DMS 273 treated with DMSO at 0.1 percent for 48 hours (cell line): ENCODE measurements at regions not wholly inside any gene's neighbourhood (a gene's known extent, or its start where the extent isn't known, plus 50 kb on each side); places are given as distances from the start of the nearest gene placed in this dataset.

Experiments used
- DNase-seq: peaks from one replicate; lab custom pipeline; 2025; lab: John Stamatoyannopoulos, UW

DNA sequence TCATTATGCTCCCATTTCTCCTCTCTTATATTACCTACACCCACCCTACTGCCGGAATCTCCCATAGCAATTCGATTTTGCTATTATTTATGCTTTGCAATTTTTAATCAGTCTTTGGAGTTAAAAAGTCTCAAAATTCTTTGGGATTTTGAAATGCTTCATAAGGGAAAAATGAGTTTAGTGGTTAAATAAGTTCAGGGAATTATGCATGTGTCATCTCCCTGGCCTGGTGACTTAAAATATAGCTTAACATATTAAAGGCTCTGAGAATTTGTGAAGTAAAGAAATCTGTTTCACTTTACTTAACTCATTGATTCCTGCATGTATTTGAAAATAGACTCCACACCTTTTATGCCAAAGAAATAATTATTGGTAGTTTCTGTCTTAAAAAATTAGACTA is 185.1 kb upstream of the DIPK2B start:
- DNase-seq: no peak

DNA sequence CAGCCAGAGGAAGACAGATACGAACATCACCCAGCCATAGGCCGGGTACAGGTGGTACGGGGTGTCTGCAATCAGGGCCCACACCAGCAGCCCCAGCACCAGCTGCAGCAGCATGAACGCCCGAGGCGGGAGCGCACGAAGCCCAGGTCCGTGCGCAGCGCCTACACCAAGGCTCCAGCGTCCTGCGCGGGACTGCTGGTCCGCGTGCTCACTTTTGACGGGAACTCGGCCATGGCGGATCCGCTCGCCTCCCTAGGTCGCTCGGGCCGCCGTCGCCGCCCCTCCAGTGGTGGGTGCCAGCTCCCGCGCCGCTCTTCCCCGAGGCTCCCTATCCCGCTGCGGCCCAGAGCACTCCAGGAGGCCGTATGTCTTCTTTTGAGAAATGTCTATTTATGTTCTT is 181.2 kb upstream of the DIPK2B start:
- no peak for DNase-seq

DNA sequence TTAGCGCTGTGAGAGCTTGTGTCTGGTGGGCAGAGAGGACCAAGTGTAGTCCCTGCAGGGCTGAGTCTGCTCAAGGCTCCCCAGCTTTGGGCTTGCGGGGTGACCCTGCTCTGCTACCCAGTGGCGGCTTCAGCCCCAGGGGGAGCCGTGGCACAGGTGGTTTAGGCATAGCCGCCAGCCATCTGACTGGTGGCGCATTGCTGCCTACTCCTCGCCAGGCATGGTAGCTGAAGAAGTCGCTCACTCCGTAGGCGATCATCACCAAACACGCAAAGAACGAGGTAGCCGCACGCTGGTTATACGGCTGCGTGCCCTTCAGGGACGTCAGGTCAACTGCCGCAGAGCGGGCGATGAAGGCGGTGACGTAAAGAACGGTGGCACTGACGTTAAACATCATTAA is 180.7 kb upstream of the DIPK2B start:
- DNase-seq: no peak

DNA sequence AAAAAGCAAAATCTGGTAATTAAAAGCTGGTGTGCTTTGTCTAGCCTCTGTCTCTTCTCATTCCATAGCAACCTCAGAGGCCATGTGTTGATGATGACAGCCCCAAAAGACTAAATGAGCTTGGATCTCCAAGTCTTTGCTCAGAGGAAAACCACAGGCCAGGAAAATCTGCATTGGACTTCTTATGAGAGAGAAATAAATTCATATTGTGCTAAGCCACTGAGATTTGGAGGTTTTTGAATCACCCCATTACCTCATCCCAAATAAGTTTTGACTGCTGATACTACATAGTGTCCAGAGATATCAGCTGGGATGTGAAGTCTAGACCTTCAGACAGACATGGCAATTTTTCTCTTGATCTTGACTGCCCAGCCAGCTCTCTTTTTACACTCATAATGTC is 178.6 kb upstream of the DIPK2B start:
- no peak for DNase-seq

DNA sequence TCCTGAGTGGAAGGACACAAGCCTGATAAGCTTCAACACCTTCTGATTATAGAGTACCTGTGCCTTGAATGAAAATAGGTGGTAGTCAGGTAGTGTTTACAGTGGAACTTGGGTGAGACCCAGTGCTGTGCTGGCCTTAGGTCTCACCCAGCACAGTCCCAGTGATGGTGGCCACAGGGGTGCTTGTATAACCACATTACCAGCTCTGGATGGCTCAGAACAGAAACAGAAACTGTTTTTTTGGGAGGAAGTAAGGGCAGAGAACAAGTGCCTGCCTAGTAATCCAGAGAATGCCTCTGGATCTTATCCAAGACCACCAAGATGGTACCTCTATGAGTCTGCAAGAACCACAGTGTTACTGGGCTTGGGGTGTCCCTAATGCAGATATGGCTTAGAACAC is 171.5 kb upstream of the DIPK2B start:
- DNase-seq: no peak

DNA sequence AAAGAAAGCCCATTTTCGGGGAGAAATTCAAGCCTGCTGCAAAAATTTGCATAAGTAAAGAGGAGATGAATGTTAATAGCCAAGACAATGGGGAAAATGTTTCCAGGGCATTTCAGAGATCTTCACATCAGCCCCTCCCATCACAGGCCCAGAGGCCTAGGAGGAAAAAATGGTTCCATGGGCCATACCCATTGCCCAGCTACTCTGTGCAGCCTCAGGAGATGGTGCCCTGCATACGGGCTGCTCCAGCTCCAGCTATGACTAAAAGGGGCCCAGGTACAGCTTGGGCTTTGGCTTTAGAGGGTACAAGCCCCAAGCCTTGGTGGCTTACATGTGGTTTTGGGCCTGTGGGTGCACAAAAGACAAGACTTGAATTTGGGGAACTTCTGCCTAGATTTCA is 168.0 kb upstream of the DIPK2B start:
- DNase-seq: no peak

DNA sequence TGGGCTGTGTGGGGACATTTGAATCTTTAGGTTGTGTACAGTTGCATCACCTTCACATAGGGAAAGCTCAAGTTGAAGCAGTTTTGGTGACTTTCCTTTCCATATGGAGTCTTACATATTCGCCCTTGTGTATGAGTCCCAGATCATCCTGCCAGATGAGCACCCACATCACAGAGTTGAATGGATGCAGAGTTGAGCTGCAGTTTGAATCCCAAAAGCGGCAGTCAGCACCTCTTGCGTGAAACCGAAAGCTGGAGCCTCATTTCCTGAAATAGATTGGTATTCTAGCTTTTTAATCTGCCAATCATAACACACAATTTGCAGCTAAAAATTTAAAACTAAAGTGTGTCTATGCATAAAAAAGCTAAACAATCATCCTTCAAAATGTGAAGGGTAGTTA is 162.9 kb upstream of the DIPK2B start:
- no peak for DNase-seq

DNA sequence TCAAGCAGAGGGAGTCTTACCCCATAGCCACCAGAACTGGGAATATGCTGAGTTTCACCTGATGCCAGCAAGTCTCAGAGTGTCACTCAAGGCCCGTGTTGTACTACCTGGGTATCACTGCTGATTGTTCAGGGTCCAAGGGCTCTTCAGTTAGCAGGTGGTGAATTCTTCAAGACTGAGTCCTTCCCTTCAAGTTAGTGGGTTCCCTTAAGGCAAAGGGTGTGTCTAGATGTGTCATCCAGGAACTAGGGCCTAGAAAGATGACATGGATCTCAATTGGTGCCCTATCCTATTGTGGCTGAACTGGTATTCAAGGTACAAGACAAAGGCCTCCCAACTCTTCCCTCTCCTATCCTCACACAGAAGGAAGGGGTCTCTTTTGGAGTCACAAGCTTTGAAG is 159.9 kb upstream of the DIPK2B start:
- no peak for DNase-seq

DNA sequence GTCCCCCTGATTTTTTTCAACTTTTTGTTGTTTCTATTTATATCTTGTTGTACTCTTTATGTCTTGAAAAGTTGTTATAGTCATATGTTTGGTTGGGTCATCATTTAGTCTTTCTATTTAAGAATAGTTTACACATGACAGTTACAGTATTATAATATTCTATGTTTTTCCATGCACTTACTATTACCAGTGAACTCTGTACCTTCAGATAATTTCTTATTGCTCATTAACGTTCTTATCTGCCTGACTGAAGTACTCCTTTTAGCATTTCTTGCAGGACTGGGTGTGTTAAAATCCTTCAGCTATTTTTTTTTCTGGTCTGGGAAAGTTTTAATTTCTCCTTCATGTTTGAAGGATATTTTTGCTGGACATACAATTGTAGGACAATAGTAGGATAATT is 157.7 kb upstream of the DIPK2B start:
- no peak for DNase-seq

DNA sequence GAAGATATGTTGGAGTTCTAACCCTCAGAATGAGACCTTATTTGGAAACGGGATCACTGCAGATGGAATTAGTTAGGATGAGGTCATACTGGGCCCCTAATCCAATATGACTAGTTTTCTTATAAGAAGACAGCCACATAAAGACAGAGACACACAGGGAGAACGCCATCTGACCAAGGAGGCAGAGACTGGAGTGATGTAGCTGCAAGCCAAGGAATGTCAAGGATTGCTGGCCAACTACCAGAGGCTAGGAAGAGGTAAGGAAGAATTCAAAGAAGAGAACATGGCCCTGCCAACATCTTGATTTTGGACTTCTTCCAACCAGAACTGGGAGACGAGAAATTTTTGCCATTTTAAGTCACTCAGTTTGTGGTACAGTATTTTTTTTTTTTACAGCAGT is 152.8 kb upstream of the DIPK2B start:
- no peak for DNase-seq

DNA sequence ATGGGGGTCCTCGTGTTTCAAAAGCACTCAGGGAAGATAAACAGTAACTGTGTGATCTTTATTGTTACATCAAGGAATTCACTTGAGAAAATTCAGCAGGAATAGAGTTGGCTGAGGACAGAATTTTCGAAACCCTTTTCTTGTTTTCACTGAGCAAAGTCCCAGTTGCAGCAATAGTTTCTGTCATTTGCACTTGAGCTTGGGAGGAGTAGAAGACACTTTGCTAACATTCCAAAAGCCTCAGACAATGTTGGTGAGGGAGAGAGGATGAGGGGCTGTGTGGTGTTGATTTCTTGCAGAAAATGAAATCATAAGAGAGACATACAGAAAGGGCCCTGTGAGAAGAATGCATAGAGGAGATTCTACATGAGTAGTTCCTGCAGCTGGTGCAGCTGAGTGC is 151.9 kb upstream of the DIPK2B start:
- no peak for DNase-seq

DNA sequence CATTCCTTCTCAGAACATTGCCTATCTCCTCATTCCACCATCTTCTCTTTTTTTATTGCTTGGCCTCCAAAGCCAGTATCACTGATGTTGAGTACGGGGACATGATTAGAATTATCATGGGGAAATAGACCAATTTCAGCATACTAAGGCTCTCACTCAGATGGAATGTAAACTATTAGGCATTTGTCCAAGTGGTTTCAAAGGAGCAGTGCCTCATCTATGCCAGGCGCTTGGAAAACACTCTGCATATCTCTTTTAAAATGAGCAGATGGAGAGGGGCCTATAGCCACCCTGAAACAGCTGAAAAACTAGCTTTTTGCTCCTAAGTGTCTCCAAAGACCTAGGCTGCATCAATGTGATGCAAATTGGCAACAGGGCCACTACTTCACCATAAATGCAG is 150.8 kb upstream of the DIPK2B start:
- no peak for DNase-seq

DNA sequence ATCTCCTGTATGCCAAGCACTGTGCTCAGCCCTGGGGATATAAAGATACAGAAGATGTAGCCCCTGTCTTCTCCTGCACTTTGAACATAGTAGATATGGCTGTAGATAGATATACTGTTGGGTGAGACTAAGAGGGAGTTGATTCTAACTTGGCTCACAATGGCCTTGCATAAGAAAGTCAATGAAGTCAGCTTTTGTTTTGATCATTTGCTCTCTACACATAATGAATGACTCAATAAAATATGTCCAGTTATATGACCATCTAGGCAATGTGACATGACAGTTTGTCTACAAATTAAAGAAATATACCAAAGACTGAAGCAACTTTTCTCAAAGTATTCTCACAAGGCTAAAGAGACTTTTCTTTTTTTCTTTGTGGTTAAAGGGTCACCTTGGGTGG is 147.6 kb upstream of the DIPK2B start:
- no peak for DNase-seq

DNA sequence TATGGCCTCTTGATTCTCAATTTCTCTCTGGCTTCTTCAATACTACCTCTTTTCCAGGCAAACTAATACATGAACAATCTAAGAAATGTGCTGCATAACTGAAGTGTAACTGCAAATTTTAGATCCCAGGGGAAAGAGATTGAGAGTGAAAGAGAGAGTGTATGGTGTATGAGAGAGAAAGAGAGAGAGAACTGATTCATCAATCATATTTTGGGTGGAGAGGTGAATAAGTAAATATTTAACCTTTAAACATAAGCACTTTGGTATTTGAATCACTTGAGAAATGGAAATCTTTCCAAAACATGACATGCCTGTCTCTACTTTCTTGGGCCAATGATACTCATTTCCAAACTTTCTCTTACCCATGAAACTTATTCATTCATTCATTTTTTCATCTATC is 147.2 kb upstream of the DIPK2B start:
- DNase-seq: no peak

DNA sequence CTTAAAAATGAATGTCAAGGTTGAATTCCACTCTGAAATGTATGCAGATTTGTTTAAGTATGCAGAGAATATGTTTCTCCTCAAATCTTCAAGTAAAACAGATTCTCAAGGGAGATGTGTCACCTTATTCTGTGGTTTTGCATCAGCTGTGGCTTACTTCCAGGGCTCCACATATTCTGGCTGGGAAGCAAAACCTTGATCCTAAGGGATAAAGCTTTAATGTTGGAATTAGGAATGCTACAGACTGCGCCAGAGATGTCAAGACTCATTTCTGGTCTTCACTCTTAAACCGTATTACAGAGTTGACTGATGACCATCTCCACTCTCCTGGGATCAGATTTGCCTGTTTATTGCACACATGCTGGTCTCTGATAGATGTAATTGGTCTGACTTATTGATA is 143.9 kb upstream of the DIPK2B start:
- no peak for DNase-seq

DNA sequence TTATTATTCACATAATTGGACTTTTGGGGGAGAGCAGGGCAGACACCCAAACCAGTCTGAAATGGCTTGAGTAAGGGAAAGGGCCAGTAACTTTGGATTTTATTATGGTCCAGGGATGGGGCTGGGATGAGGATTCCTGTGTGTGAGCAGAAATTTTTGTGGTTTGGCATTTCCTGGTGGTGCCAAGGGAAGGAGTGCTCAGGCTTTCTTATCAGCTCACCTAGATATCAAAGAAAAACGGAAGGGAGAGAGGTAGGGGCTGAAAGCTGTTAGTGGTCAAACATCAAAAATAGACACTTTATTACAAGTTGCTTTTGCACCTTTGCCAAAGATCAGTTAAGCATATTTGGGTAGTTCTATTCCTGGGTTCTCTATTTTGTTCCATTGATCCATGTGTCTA is 128.5 kb upstream of the DIPK2B start:
- no peak for DNase-seq

DNA sequence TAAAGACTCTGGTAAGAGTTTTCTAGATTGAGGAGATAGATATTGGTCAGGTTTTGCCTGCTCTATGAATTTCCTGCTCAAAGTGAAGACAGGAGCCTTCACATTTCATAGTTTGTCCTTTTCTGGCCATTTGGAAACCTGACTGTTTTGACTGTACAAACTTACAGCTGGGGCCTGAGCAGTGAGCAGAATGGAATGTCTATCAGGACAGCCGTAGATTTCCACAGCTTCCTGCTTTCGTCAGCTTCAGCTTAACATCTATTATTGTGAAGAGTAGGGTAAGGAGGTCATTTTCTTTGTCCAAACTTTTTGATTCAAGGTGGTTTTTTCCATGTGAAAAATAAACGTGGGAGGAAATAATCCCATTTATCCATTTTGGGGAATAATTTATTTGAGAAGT is 124.3 kb upstream of the DIPK2B start:
- DNase-seq: no peak

DNA sequence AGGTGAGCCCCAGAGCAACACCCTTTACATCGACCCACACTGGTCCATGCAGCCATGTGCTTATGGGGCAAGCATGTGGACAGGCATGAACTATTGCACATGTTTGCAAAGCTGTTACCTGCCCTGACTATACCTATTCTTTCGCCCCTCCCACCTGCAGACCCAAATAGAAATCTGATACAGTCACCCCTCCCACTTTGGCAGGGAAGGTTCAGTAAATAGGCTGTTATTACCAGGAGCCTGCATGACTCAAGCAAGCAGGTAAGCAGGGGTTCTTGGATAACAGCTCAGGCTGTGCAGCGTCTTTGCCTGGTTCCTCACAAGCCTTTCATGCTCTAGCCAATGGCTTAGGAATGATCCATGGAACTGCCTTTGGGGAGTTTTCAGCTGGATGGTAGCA is 122.7 kb upstream of the DIPK2B start:
- DNase-seq: no peak

DNA sequence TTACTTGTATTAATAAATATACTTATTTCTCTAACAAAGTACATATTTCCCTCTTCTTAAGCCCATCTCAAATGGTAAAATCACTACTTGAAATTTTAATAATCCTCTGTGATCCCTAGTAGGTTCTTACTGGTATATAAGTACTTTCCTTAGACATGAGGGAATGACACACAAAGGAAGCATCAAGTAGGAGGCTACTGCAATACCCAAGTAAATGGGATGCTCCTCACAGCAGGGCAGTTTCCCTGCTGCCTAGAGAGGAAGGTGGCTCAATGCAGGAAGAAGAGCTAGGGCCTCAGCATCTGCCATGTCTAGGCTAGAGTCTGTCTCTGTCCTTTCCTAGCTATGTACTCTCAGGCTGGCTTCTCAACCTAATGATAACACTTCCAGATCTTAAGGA is 122.1 kb upstream of the DIPK2B start:
- no peak for DNase-seq

DNA sequence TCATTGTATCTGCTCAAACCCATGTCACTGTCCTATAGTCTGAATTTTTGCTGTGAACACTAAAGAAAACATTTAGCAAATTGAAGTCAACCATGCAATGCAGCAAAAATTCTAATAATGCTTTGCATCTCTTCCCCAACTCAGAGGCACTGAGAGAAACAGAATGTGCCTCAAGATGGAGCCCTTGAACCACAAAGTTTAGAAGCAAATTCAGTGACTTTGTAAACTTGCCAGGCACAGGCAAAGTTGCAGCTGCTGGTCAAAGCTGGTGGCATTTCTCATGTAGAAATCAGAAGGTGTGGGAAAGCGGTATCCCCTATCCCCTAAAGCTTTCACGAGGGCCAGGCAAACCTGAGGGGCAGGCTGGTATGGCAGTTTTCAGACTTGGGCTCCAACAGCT is 121.7 kb upstream of the DIPK2B start:
- no peak for DNase-seq

DNA sequence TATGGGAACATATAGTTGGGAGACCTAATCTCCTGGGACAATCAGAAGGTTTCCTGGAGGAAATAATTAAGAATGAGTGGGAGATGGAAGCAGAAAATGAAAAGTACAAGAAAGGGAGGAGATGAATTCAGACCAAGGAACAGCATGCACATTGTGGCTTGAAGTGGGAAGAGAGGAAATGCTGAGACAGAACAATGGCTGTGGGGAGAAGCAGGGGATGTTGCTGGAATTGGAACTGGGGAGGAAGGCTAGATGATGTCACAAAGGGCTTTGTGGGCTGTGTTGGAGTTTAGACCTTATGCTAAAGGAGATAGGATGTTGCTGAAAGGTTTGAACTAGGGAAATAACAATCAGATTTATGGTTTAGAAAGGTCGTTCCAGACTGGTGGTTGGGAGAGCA is 119.5 kb upstream of the DIPK2B start:
- DNase-seq: no peak

DNA sequence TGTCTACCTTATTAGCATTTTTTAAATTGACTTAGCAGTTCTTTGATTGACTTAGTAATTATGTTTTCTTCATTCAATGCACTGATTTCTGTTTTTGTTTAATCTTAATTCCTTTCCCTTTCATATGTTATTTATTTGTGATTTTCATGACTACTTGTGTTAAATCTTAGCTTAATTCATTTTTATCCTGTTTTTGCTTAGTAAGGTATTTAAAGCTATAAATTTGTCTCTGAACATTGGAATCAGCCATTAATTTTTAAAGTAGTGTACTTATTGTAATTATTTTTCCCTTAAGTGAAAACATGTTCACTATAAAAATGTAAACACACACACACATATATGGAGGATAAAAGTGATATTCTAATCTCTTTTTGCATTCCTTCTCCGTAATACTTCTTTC is 109.1 kb upstream of the DIPK2B start:
- no peak for DNase-seq

DNA sequence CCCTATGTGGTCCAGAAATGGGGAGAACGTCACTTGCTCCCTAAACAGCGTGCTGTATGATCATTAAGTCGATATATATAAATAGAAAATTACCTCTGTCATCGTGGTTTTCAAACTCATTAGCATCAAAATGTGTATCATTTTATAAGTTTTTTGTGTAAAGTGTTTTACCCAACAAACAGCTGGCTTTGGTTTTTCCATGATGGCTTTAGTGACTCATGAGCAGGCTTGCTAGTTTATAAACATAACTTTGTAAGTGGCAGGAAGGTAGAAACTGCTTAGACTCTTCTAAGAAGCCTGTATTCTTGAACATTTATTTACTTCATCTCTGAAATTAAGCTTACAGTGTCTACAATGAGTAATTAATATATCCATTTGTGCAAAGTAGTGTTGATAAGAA is 108.4 kb upstream of the DIPK2B start:
- no peak for DNase-seq

DNA sequence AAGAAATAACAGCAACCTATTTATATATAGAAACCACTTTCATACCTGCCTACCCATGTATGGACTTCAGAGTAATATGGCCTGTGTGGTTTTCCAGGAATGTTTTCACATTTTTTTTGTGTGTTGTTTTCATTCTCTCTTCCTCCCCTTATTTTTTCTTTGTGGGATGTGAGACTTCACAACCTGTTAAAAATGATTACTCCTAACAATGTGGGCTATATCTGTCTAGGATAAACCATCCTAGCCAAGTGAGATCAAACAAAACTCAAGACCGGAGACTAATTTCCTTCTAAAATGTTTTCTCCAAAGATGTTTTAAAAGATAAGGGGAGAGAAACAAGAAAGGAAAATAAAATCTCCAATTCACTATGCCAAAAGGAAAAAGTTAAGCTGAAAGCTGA is 106.1 kb upstream of the DIPK2B start:
- no peak for DNase-seq

DNA sequence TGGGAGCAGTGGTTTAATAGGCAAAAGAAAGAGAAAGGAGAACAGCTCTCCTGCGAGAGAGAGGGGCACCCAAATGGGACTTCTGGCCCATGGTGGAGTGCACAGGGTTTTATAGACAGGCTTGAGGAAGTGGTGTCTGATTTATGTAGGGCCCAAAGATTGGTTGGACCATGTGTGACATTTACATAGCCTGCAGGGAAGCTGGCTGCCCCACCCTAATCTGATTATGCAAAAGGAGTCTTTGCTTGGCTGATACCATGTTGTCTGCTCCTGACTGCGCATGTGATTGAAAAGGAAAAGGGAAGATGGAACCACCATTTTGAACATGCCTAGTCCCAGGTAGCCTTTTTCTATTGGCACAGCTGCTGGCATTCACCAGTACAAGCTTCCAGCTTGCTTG is 100.0 kb upstream of the DIPK2B start:
- DNase-seq: no peak
